ENCODE measurements at regions not wholly inside any gene's neighbourhood (a gene's known extent, or its start where the extent isn't known, plus 50 kb on each side); places are given as distances from the start of the nearest gene placed in this dataset.

DNA sequence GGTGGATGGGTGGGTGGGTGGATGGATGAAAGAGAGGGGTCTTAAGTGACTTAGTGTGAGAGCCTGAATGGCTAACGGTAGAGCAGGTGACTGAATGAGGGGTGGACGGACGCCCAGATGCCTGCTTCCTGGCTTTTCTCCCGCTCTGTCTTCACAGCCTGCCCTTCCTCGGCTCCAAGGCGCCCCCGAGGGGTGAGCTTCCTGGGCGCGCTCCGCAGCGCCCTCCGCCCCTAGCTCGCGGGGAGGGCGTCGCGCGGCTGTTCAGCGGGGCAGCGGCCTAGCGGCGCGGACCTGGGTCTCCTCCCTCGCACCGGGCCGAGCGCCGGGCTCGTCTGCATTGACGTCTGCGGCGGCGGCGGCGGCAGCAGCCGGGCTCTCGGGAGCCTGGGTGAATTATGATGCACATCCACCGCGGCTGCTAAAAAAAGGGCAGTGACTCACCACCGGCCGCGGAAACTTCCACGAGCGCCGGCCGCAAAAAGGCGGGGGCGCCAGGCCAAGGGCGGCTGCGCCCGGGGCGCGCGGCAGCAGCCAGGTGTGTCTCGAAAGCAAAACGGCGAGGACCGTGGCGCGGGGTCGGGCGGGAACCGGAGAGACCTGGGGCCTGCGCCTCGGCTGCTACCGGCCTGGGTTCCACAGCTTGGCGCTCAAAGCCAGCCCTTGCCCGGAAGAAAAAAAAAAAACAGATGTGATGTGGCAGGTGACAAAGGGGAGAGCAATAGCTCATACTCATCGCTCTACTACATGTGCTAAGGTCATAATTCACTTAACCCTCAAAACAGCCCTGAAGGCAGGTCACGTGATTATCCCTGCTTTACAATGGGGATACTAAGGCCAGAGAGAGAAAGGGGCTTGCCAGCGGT is 143.0 kb upstream of the ADRA1B start:
- Histone ChIP-seq H3K27ac (ENCODE audit: low read depth, low read length) (no peak overlapping the region), H3K4me1 (ENCODE audit: control insufficient read depth in 5 of 5, insufficient read depth in 5 of 5, low read length in 5 of 5) (peaks cover 0 to 12% (median 9%) of the 10 kb centered on the region in 5 donors), H3K9ac (ENCODE audit: low read length in 5 of 5) (peak overlapping the region in 1 of 5 donors; percentile 59), H3K4me3 (ENCODE audit: low read depth in 1 of 5, low read length in 5 of 5) (peak overlapping the region; percentile 40 to 64 (median 59)), H3K9me3 (ENCODE audit: control insufficient read depth in 5 of 5, low read length in 5 of 5) (no peaks in the 10 kb centered on the region), H3K36me3 (ENCODE audit: control insufficient read depth in 5 of 5, insufficient read depth in 5 of 5, low read length in 5 of 5) (no peaks in the 10 kb centered on the region), H3K27me3 (ENCODE audit: control insufficient read depth in 5 of 5, insufficient read depth in 4 of 5, low read length in 5 of 5) (peaks cover 0 to 3% (median 0%) of the 10 kb centered on the region in 5 donors)

GRCh38 chr5:159774476-159775031 is 141.7 kb upstream of the ADRA1B start:
- Histone ChIP-seq H3K4me1 (ENCODE audit: control insufficient read depth in 5 of 5, insufficient read depth in 5 of 5, low read length in 5 of 5) (peaks cover 0 to 12% (median 9%) of the 10 kb centered on the region in 5 donors), H3K27ac (ENCODE audit: low read depth, low read length) (no peak overlapping the region), H3K36me3 (ENCODE audit: control insufficient read depth in 5 of 5, insufficient read depth in 5 of 5, low read length in 5 of 5) (no peaks in the 10 kb centered on the region), H3K27me3 (ENCODE audit: control insufficient read depth in 5 of 5, insufficient read depth in 4 of 5, low read length in 5 of 5) (peaks cover 0 to 3% (median 0%) of the 10 kb centered on the region in 5 donors), H3K9me3 (ENCODE audit: control insufficient read depth in 5 of 5, low read length in 5 of 5) (no peaks in the 10 kb centered on the region), H3K9ac (ENCODE audit: low read length in 5 of 5) (no peak overlapping the region), H3K4me3 (ENCODE audit: low read depth in 1 of 5, low read length in 5 of 5) (no peak overlapping the region)

DNA sequence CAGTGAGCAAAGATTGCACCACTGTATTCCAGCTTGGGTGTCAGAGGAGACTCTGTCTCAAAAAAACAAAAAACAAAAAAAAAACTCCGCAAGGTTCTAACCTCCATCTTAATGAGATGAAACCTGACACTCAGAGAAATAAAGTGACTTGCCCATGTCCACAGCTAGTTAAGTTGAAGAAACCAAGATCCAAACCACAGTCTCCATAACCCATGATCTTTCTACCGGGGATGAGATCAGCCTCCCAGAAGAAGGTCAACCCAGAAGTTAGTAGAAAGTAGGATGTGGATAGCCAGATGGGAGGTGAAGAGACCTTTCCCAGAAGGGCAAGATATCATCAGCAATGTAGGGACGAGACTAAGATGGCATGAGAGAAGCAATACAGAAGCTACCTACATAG is 140.4 kb upstream of the ADRA1B start:
- Histone ChIP-seq H3K4me3 (ENCODE audit: low read depth in 1 of 5, low read length in 5 of 5) (no peak overlapping the region), H3K4me1 (ENCODE audit: control insufficient read depth in 5 of 5, insufficient read depth in 5 of 5, low read length in 5 of 5) (peaks cover 0 to 12% (median 9%) of the 10 kb centered on the region in 5 donors), H3K36me3 (ENCODE audit: control insufficient read depth in 5 of 5, insufficient read depth in 5 of 5, low read length in 5 of 5) (no peaks in the 10 kb centered on the region), H3K27me3 (ENCODE audit: control insufficient read depth in 5 of 5, insufficient read depth in 4 of 5, low read length in 5 of 5) (peaks cover 0 to 3% (median 0%) of the 10 kb centered on the region in 5 donors), H3K27ac (ENCODE audit: low read depth, low read length) (no peak overlapping the region), H3K9me3 (ENCODE audit: control insufficient read depth in 5 of 5, low read length in 5 of 5) (no peaks in the 10 kb centered on the region), H3K9ac (ENCODE audit: low read length in 5 of 5) (no peak overlapping the region)

GRCh38 chr5:159777049-159777660 is 139.1 kb upstream of the ADRA1B start:
- H3K27ac ChIP-seq (ENCODE audit: low read depth, low read length): no peak overlapping the region
- peaks cover 0 to 3% (median 0%) of the 10 kb centered on the region in 5 donors for H3K27me3 ChIP-seq (ENCODE audit: control insufficient read depth in 5 of 5, insufficient read depth in 4 of 5, low read length in 5 of 5)
- H3K4me1 ChIP-seq (ENCODE audit: control insufficient read depth in 5 of 5, insufficient read depth in 5 of 5, low read length in 5 of 5): peaks cover 0 to 12% (median 9%) of the 10 kb centered on the region in 5 donors
- no peak overlapping the region for H3K4me3 ChIP-seq (ENCODE audit: low read depth in 1 of 5, low read length in 5 of 5)
- H3K9ac ChIP-seq (ENCODE audit: low read length in 5 of 5): no peak overlapping the region
- H3K9me3 ChIP-seq (ENCODE audit: control insufficient read depth in 5 of 5, low read length in 5 of 5): no peaks in the 10 kb centered on the region
- H3K36me3 ChIP-seq (ENCODE audit: control insufficient read depth in 5 of 5, insufficient read depth in 5 of 5, low read length in 5 of 5): no peaks in the 10 kb centered on the region

DNA sequence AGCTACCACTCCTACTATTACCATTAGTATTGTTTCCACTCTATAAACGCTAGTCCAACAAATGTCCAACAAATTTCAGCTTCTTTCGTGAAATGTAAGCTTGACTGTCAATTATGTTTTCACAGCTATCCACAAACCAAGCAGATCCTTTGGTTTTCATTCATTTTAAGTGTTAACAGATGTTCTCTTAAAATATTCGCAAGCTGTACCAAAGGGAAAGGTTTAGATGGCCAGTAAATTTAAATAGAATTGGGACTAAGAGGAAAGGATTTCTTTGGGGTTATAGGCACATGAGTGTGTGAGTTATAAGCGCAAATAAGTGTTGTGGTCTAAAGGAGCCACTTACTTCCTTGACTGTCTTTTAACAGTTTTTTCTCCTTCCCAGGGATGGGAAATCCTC is 136.8 kb upstream of the ADRA1B start:
- Histone ChIP-seq H3K36me3 (ENCODE audit: control insufficient read depth in 5 of 5, insufficient read depth in 5 of 5, low read length in 5 of 5) (no peaks in the 10 kb centered on the region), H3K27ac (ENCODE audit: low read depth, low read length) (no peak overlapping the region), H3K9me3 (ENCODE audit: control insufficient read depth in 5 of 5, low read length in 5 of 5) (no peaks in the 10 kb centered on the region), H3K9ac (ENCODE audit: low read length in 5 of 5) (no peak overlapping the region), H3K4me1 (ENCODE audit: control insufficient read depth in 5 of 5, insufficient read depth in 5 of 5, low read length in 5 of 5) (no peaks in the 10 kb centered on the region), H3K4me3 (ENCODE audit: low read depth in 1 of 5, low read length in 5 of 5) (no peak overlapping the region), H3K27me3 (ENCODE audit: control insufficient read depth in 5 of 5, insufficient read depth in 4 of 5, low read length in 5 of 5) (no peaks in the 10 kb centered on the region)

DNA sequence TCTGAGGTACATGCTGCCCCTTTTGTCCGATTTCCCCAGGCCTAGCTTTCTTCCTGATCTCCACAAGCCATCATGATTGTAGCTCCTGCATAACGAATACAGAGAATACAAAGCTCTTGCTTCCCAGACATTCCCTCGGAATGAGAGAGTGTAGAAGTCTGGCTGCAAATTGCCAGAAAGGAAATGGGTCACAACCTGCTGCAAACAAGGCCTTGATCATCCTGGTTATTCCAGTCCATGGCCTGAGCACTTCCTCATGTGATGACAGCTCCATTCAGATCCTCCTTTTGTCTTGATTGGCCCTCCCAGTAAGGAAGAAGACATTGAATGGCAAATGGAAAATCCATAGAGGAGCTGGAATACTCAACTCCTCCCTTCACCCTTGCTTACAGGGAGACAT is 136.0 kb upstream of the ADRA1B start:
- no peak overlapping the region for H3K9ac ChIP-seq (ENCODE audit: low read length in 5 of 5)
- no peak overlapping the region for H3K4me3 ChIP-seq (ENCODE audit: low read depth in 1 of 5, low read length in 5 of 5)
- no peaks in the 10 kb centered on the region for H3K27me3 ChIP-seq (ENCODE audit: control insufficient read depth in 5 of 5, insufficient read depth in 4 of 5, low read length in 5 of 5)

GRCh38 chr5:159781626-159782157 is 134.6 kb upstream of the ADRA1B start:
- Histone ChIP-seq H3K36me3 (ENCODE audit: control insufficient read depth in 5 of 5, insufficient read depth in 5 of 5, low read length in 5 of 5) (no peaks in the 10 kb centered on the region), H3K27ac (ENCODE audit: low read depth, low read length) (no peak overlapping the region), H3K9me3 (ENCODE audit: control insufficient read depth in 5 of 5, low read length in 5 of 5) (no peaks in the 10 kb centered on the region), H3K4me1 (ENCODE audit: control insufficient read depth in 5 of 5, insufficient read depth in 5 of 5, low read length in 5 of 5) (peaks cover 0 to 8% (median 2%) of the 10 kb centered on the region in 5 donors), H3K9ac (ENCODE audit: low read length in 5 of 5) (no peak overlapping the region), H3K4me3 (ENCODE audit: low read depth in 1 of 5, low read length in 5 of 5) (no peak overlapping the region), H3K27me3 (ENCODE audit: control insufficient read depth in 5 of 5, insufficient read depth in 4 of 5, low read length in 5 of 5) (peaks cover 0 to 2% (median 0%) of the 10 kb centered on the region in 5 donors)

More for the DNA sequence above, 136.0 kb upstream of the ADRA1B start:
- Histone ChIP-seq H3K36me3 (ENCODE audit: control insufficient read depth in 5 of 5, insufficient read depth in 5 of 5, low read length in 5 of 5) (no peaks in the 10 kb centered on the region), H3K27ac (ENCODE audit: low read depth, low read length) (no peak overlapping the region), H3K9me3 (ENCODE audit: control insufficient read depth in 5 of 5, low read length in 5 of 5) (no peaks in the 10 kb centered on the region), H3K4me1 (ENCODE audit: control insufficient read depth in 5 of 5, insufficient read depth in 5 of 5, low read length in 5 of 5) (no peaks in the 10 kb centered on the region)

DNA sequence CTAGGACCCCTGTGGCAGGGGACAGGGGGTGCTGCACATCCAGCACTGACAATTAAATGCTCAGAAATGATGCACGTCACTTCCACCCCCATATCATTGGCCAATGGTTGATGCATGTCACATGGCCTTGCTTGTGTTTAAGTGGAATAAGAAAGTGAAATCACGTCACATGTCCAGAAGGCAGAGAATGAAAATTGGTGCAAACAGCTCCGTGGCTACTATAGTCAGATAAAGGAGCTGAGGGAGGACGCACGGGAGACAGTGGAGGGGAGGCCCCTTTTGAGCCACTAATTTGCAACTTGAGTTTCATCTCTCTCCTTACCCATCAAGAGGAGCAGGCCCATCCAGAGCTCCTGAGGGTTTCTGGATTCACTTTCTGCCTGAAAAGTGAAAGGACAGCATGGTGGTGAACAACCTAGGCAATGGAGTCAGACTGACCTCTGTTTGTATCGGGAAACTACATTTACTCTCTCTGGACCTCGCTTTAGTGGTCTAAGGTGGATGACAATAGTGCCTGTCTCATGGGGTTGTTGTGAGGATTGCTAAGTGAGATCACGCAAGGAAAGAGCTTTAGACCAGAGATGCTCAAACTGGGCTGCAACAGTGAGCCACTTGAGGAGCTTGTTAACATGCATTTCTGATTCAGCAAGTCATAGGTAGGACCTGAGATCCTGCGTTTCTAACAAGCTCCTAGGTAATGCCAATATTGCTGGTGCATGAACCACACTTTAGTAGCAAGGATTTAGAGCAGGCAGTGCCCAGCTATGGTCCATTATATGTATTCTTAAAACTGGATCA is 133.9 kb upstream of the ADRA1B start:
- H3K4me1 ChIP-seq (ENCODE audit: control insufficient read depth in 5 of 5, insufficient read depth in 5 of 5, low read length in 5 of 5): peaks cover 0 to 12% (median 9%) of the 10 kb centered on the region in 5 donors
- no peak overlapping the region for H3K4me3 ChIP-seq (ENCODE audit: low read depth in 1 of 5, low read length in 5 of 5)
- H3K27ac ChIP-seq (ENCODE audit: low read depth, low read length): no peak overlapping the region

DNA sequence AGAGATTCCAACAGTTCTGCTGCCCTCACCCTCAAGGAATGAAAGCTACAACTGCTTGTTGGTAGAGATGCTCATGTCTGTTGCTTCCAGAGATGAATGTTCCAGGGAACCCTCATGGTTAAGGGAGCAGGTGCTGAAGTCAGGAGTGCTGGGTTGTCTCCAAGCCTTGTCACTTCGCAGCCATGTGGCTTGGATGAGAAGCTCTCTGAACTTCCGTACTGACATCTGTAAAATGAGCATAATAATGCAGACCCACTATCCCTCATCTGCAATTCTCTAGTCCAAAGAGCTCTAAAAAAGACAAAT is 133.3 kb upstream of the ADRA1B start:
- no peaks in the 10 kb centered on the region for H3K36me3 ChIP-seq (ENCODE audit: control insufficient read depth in 5 of 5, insufficient read depth in 5 of 5, low read length in 5 of 5)
- H3K9ac ChIP-seq (ENCODE audit: low read length in 5 of 5): no peak overlapping the region
- no peak overlapping the region for H3K27ac ChIP-seq (ENCODE audit: low read depth, low read length)
- H3K27me3 ChIP-seq (ENCODE audit: control insufficient read depth in 5 of 5, insufficient read depth in 4 of 5, low read length in 5 of 5): peaks cover 0 to 2% (median 0%) of the 10 kb centered on the region in 5 donors
- H3K4me1 ChIP-seq (ENCODE audit: control insufficient read depth in 5 of 5, insufficient read depth in 5 of 5, low read length in 5 of 5): peaks cover 0 to 18% (median 15%) of the 10 kb centered on the region in 5 donors
- no peaks in the 10 kb centered on the region for H3K9me3 ChIP-seq (ENCODE audit: control insufficient read depth in 5 of 5, low read length in 5 of 5)
- H3K4me3 ChIP-seq (ENCODE audit: low read depth in 1 of 5, low read length in 5 of 5): no peak overlapping the region

More for the DNA sequence above, 133.9 kb upstream of the ADRA1B start:
- no peaks in the 10 kb centered on the region for H3K36me3 ChIP-seq (ENCODE audit: control insufficient read depth in 5 of 5, insufficient read depth in 5 of 5, low read length in 5 of 5)
- no peaks in the 10 kb centered on the region for H3K9me3 ChIP-seq (ENCODE audit: control insufficient read depth in 5 of 5, low read length in 5 of 5)
- H3K27me3 ChIP-seq (ENCODE audit: control insufficient read depth in 5 of 5, insufficient read depth in 4 of 5, low read length in 5 of 5): peaks cover 0 to 2% (median 0%) of the 10 kb centered on the region in 5 donors
- H3K9ac ChIP-seq (ENCODE audit: low read length in 5 of 5): no peak overlapping the region

Data from subcutaneous abdominal adipose tissue (tissue), 5 donors.